Neuronal stem cell (in vitro differentiated cells): ENCODE measurements at regions not wholly inside any gene's neighbourhood (a gene's known extent, or its start where the extent isn't known, plus 50 kb on each side); places are given as distances from the start of the nearest gene placed in this dataset.

ENCODE experiments used
- DNase-seq: peaks from one replicate; pipeline ENCODE4 v3.0.0-alpha.2; 2013; ENCODE audit warnings: low spot score
- H2AFZ ChIP-seq: one replicate; pipeline ENCODE4 v1.6.1; 2013; ENCODE audit warnings: mild to moderate bottlenecking, low read length, inconsistent platforms
- H2AK5ac ChIP-seq: 2 replicates; pipeline ENCODE4 v1.6.1; 2013; ENCODE audit warnings: low read depth, mild to moderate bottlenecking, inconsistent platforms, low read length, moderate library complexity, mixed read lengths
- H2BK120ac ChIP-seq: 2 replicates; pipeline ENCODE4 v1.6.1; 2013; ENCODE audit warnings: low read depth, mild to moderate bottlenecking, inconsistent platforms, low read length, moderate library complexity, mixed read lengths
- H2BK12ac ChIP-seq: one replicate; pipeline ENCODE4 v1.6.1; 2013; ENCODE audit warnings: low read length, inconsistent platforms
- H2BK15ac ChIP-seq: 2 replicates; pipeline ENCODE4 v1.6.1; 2013; ENCODE audit warnings: mild to moderate bottlenecking, low read length, inconsistent platforms, mixed read lengths
- H2BK5ac ChIP-seq: one replicate; pipeline ENCODE4 v1.6.1; 2013; ENCODE audit warnings: inconsistent platforms, mild to moderate bottlenecking, low read length, moderate library complexity
- H3K14ac ChIP-seq: one replicate; pipeline ENCODE4 v1.6.1; 2013; ENCODE audit warnings: low read length, inconsistent platforms
- H3K18ac ChIP-seq: 2 replicates; pipeline ENCODE4 v1.6.1; 2013; ENCODE audit warnings: low read length, inconsistent platforms
- H3K23ac ChIP-seq: 2 replicates; pipeline ENCODE4 v1.6.1; 2013; ENCODE audit warnings: low read depth, mild to moderate bottlenecking, mixed read lengths, low read length, inconsistent platforms; ENCODE audit not compliant: poor library complexity
- H3K27ac ChIP-seq: replicated peaks from 3 replicates; pipeline ENCODE4 v1.5.1; 2013; ENCODE audit warnings: low read length, inconsistent platforms
- H3K27me3 ChIP-seq, 3 experiments: 2 replicates each; pipeline ENCODE4 v1.6.1; 2013; ENCODE audit warnings: low read length in 3 of 3, mild to moderate bottlenecking in 2 of 3, inconsistent platforms in 1 of 3, low read depth in 1 of 3, mixed read lengths in 1 of 3, moderate library complexity in 1 of 3; ENCODE audit not compliant: control insufficient read depth in 3 of 3, insufficient read depth in 3 of 3
- H3K36me3 ChIP-seq, 2 donors: replicated peaks in 1 of 2; 2 replicates each; pipeline ENCODE4 v1.6.1; 2013; ENCODE audit warnings: low read length in 2 of 2; ENCODE audit not compliant: control insufficient read depth in 2 of 2, insufficient read depth in 2 of 2
- H3K4ac ChIP-seq: 2 replicates; pipeline ENCODE4 v1.6.1; 2013; ENCODE audit warnings: inconsistent platforms, mild to moderate bottlenecking, low read length, moderate library complexity
- H3K4me1 ChIP-seq, 2 donors: 1 replicate in 1 of 2; 2 replicates in 1 of 2; pipeline ENCODE4 v1.6.1; 2013; ENCODE audit warnings: low read length in 2 of 2, low read depth in 1 of 2; ENCODE audit not compliant: control insufficient read depth in 2 of 2, insufficient read depth in 1 of 2
- H3K4me2 ChIP-seq: one replicate; pipeline ENCODE4 v1.6.1; 2013; ENCODE audit warnings: mild to moderate bottlenecking, low read length, inconsistent platforms; ENCODE audit not compliant: insufficient read depth, poor library complexity, severe bottlenecking
- H3K4me3 ChIP-seq, 2 donors: 2 replicates each; pipeline ENCODE4 v1.5.1; 2013; ENCODE audit warnings: low read length in 2 of 2, mild to moderate bottlenecking in 2 of 2, inconsistent platforms in 1 of 2, moderate library complexity in 1 of 2
- H3K79me1 ChIP-seq: one replicate; pipeline ENCODE4 v1.6.1; 2013; ENCODE audit warnings: low read depth, mild to moderate bottlenecking, inconsistent platforms, low read length, moderate library complexity
- H3K9ac ChIP-seq: one replicate; pipeline ENCODE4 v1.6.1; 2013; ENCODE audit warnings: mild to moderate bottlenecking, low read depth, low read length, inconsistent platforms; ENCODE audit not compliant: poor library complexity
- H3K9me3 ChIP-seq, 2 donors: replicated peaks in 1 of 2; 2 replicates each; pipeline versions ENCODE3 to v1.6.1; 2013; ENCODE audit warnings: low read length in 2 of 2, mild to moderate bottlenecking in 2 of 2, inconsistent platforms in 1 of 2, low read depth in 1 of 2, mixed read lengths in 1 of 2, moderate library complexity in 1 of 2; ENCODE audit not compliant: control insufficient read depth in 2 of 2, insufficient read depth in 1 of 2
- H4K8ac ChIP-seq: one replicate; pipeline ENCODE4 v1.6.1; 2013; ENCODE audit warnings: low read depth, mild to moderate bottlenecking, inconsistent platforms, low read length, moderate library complexity
- H4K91ac ChIP-seq: one replicate; pipeline ENCODE4 v1.6.1; 2013; ENCODE audit warnings: low read length, low read depth, mild to moderate bottlenecking, inconsistent platforms; ENCODE audit not compliant: poor library complexity
- WGBS, 2 donors: extraction: QIAGEN DNeasy Blood & Tissue Kit; methylation state at CpG; one replicate each; pipeline ENCODE4 v1.1.7; 2013; ENCODE audit warnings: missing lambda C conversion rate in 2 of 2, mixed read lengths in 1 of 2; ENCODE audit not compliant: insufficient read length in 2 of 2, insufficient replicate concordance in 1 of 2; ENCODE audit errors: extremely low coverage in 2 of 2; 5-methylcytosine and 5-hydroxymethylcytosine counted together

DNA sequence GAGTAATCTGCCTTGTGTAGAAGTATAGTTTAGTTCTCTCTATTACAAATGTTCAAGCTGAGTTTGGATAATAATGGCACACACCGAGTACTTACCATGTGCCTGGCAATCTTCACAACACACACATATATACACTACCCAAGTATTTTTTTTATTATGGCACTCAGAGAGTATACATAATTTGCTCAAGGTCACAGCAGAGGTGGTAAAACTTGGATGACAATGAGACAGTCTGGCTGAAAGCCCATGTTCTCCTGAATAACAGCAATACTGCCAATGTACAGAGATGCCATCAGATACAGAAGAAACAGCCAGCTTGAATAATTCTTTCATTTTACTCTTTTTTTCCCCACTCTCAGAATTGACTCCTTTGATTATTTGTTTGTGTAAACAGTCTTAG lies 460.0 kb downstream of the CNTN6 start:
- no peaks in the 10 kb centered on the region for H3K36me3 ChIP-seq
- H3K4ac ChIP-seq = no peak overlapping the region
- H2BK12ac ChIP-seq = no peak overlapping the region
- H3K14ac ChIP-seq = no peak overlapping the region
- no peak overlapping the region for H2BK120ac ChIP-seq
- no peak overlapping the region for H4K91ac ChIP-seq
- H3K27me3 ChIP-seq = no peaks in the 10 kb centered on the region
- no peak overlapping the region for H2BK15ac ChIP-seq
- no peaks in the 10 kb centered on the region for H3K79me1 ChIP-seq
- H3K9me3 ChIP-seq = no peaks in the 10 kb centered on the region
- H3K9ac ChIP-seq = no peak overlapping the region
- H3K18ac ChIP-seq = no peak overlapping the region
- no peak overlapping the region for H3K27ac ChIP-seq
- WGBS, 2 donors = no CpG with 5 or more reads among the region's 1 CpG
- H3K23ac ChIP-seq = no peak overlapping the region
- H2BK5ac ChIP-seq = no peak overlapping the region
- H4K8ac ChIP-seq = no peak overlapping the region
- no peak overlapping the region for H2AFZ ChIP-seq
- H2AK5ac ChIP-seq = no peak overlapping the region
- no peak overlapping the region for H3K4me3 ChIP-seq
- H3K4me1 ChIP-seq = peaks cover 0 to 2% of the 10 kb centered on the region in 2 donors
- no peak for DNase-seq
- no peak overlapping the region for H3K4me2 ChIP-seq

DNA sequence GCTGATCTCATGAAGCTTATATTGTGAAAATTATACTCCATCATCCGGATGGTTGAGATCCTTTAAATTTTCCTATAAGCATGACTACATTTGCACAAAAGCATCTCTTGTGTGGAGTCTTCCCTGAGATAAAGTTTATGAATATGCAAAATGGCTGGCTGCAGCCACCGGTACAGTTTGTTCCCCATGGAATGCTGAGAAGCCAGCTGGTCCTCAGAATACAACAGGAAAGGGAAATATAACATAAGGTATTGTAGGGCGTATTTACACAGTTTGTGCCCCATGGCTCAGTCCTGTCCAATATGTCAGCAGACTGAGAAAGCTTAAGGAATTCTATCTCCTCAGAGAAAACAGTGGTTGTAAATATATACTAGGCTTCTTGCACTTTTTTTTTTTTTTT lies 468.6 kb downstream of the CNTN6 start:
- Histone ChIP-seq H3K23ac (no peak overlapping the region), H3K9me3 (no peaks in the 10 kb centered on the region), H2BK5ac (no peak overlapping the region), H3K79me1 (no peaks in the 10 kb centered on the region), H4K91ac (no peak overlapping the region), H3K4me3 (no peak overlapping the region), H3K4me1 (no peaks in the 10 kb centered on the region), H3K27me3 (no peaks in the 10 kb centered on the region), H2BK12ac (no peak overlapping the region), H4K8ac (no peak overlapping the region), H2BK15ac (no peak overlapping the region), H2AFZ (no peak overlapping the region), H3K4ac (no peak overlapping the region), H3K18ac (no peak overlapping the region), H3K36me3 (no peaks in the 10 kb centered on the region), H3K14ac (no peak overlapping the region), H3K27ac (no peak overlapping the region), H2AK5ac (no peak overlapping the region), H3K4me2 (no peak overlapping the region), H2BK120ac (no peak overlapping the region), H3K9ac (no peak overlapping the region)
- WGBS, 2 donors = no CpG with 5 or more reads among the region's 3 CpGs
- no peak for DNase-seq

DNA sequence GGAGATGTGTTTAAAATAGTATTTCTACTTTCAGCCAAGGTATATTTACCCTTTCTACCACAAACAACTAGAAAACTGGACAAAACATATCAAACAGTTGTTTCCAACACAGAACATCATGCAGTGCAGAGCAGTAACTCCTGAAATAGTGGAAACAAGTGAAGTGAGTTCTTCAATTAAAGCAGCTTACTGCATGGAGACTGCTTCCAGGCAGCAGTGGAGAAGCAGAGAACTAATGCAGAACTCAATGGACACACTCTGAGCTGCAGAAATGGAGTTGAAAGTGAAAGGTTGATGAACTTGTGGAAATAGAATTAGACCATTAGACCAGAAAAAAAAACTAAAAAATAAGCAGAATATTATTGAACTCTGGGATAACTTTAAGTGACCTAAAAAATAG lies 478.9 kb downstream of the CNTN6 start:
- Histone ChIP-seq H2BK120ac (no peak overlapping the region), H3K4me1 (no peaks in the 10 kb centered on the region), H3K9me3 (no peaks in the 10 kb centered on the region), H4K8ac (no peak overlapping the region), H2BK5ac (no peak overlapping the region), H3K27ac (no peak overlapping the region), H4K91ac (no peak overlapping the region), H3K14ac (no peak overlapping the region), H3K79me1 (no peaks in the 10 kb centered on the region), H3K23ac (no peak overlapping the region), H3K9ac (no peak overlapping the region), H2AK5ac (no peak overlapping the region), H3K4me2 (no peak overlapping the region), H3K27me3 (no peaks in the 10 kb centered on the region), H2BK12ac (no peak overlapping the region), H3K4ac (no peak overlapping the region), H2BK15ac (no peak overlapping the region), H2AFZ (no peak overlapping the region), H3K18ac (no peak overlapping the region), H3K36me3 (no peaks in the 10 kb centered on the region), H3K4me3 (no peak overlapping the region)
- DNase-seq = no peak

DNA sequence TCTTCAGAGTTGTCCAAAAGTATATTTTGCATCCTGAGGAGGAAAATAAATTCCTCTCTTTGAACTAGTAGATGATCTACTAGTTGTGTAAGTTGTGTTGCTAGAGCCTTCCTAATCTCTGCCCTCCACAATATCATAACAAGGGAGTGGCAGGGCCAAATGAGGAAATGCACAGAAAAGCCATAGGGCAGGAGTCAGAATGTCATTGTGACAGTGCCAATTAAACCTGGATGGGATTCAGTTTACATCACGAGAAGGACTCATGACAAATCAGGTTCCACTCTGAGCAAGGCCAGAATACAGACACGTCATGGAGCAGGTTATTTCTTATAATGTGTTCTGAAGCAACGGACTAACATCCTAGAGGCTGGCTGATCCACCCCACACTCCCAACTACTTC lies 483.2 kb downstream of the CNTN6 start:
- no CpG with 5 or more reads among the region's 3 CpGs for WGBS, 2 donors
- Histone ChIP-seq H3K18ac (no peak overlapping the region), H3K9ac (no peak overlapping the region), H3K4me1 (no peaks in the 10 kb centered on the region), H3K14ac (no peak overlapping the region), H3K4ac (no peak overlapping the region), H2AK5ac (no peak overlapping the region), H2BK5ac (no peak overlapping the region), H4K91ac (no peak overlapping the region), H3K4me3 (no peak overlapping the region), H2BK15ac (no peak overlapping the region), H3K4me2 (no peak overlapping the region), H2BK12ac (no peak overlapping the region), H2AFZ (no peak overlapping the region), H4K8ac (no peak overlapping the region), H2BK120ac (no peak overlapping the region), H3K36me3 (no peaks in the 10 kb centered on the region), H3K9me3 (no peaks in the 10 kb centered on the region), H3K23ac (no peak overlapping the region), H3K27me3 (no peaks in the 10 kb centered on the region), H3K27ac (no peak overlapping the region), H3K79me1 (no peaks in the 10 kb centered on the region)
- no peak for DNase-seq
